DOHH2 (cell line): ENCODE measurements at regions not wholly inside any gene's neighbourhood (a gene's known extent, or its start where the extent isn't known, plus 50 kb on each side); places are given as distances from the start of the nearest gene placed in this dataset.

ENCODE experiments used
- CTCF ChIP-seq: fragments of 200-600 bp; sonication (generic); IDR thresholded peaks from one replicate; pipeline ENCODE4 v1.5.1; 2014; ENCODE audit warnings: antibody characterized with exemption, mild to moderate bottlenecking, low read depth, low read length; ENCODE audit not compliant: poor library complexity, severe bottlenecking
- EZH2phosphoT487 ChIP-seq: fragments of 200-600 bp; sonication (generic); IDR thresholded peaks from 2 replicates; pipeline ENCODE4 v1.6.1; 2017; ENCODE audit warnings: borderline replicate concordance, mild to moderate bottlenecking, antibody characterized with exemption, low read length, moderate library complexity, mixed read lengths

- TF ChIP-seq CTCF (no peak), EZH2phosphoT487 (no peak)
These were observed 543.3 kb upstream of the MAP3K7 start for GRCh38 chr6:91130126-91130525.
